BE2C (cell line): ENCODE measurements at regions not wholly inside any gene's neighbourhood (a gene's known extent, or its start where the extent isn't known, plus 50 kb on each side); places are given as distances from the start of the nearest gene placed in this dataset.

ENCODE experiments used
- DNase-seq: peaks from one replicate; pipeline ENCODE4 v3.0.0-alpha.2; 2020
- H3K27me3 ChIP-seq: fragments of 250-450 bp; sonication (Bioruptor Pico); 2 replicates; pipeline ENCODE4 v1.5.1; 2020; ENCODE audit warnings: mild to moderate bottlenecking
- H3K36me3 ChIP-seq: fragments of 250-450 bp; sonication (Bioruptor Pico); 2 replicates; pipeline ENCODE4 v1.5.1; 2020; ENCODE audit warnings: mild to moderate bottlenecking
- H3K4me1 ChIP-seq: fragments of 250-450 bp; sonication (Bioruptor Pico); 2 replicates; pipeline ENCODE4 v1.5.1; 2020
- H3K4me3 ChIP-seq: 2 replicates; pipeline ENCODE4 v1.5.1; 2011; ENCODE audit warnings: low read depth, low read length
- H3K9me3 ChIP-seq: fragments of 250-450 bp; sonication (Bioruptor Pico); 2 replicates; pipeline ENCODE4 v1.5.1; 2020
- CTCF ChIP-seq: IDR thresholded peaks from 2 replicates; pipeline ENCODE4 v1.5.1; 2012; ENCODE audit warnings: mild to moderate bottlenecking, low read depth, low read length

- Histone ChIP-seq H3K36me3 (no peaks in the 10 kb centered on the region), H3K9me3 (no peaks in the 10 kb centered on the region), H3K4me1 (no peaks in the 10 kb centered on the region; the same call in 1 of the 2 replicates), H3K4me3 (no peak overlapping the region), H3K27me3 (no peaks in the 10 kb centered on the region)
- TF ChIP-seq CTCF: no peak
- DNase-seq: no peak
Observed at GRCh38 chrX:39616731-39617130, 481.0 kb downstream of the BCOR start.

- no peaks in the 10 kb centered on the region for H3K27me3 ChIP-seq
- H3K9me3 ChIP-seq: no peaks in the 10 kb centered on the region
- no peak for TF ChIP-seq CTCF
- no peak overlapping the region for H3K4me3 ChIP-seq
- no peaks in the 10 kb centered on the region for H3K36me3 ChIP-seq
- no peaks in the 10 kb centered on the region; the same call in 1 of the 2 replicates for H3K4me1 ChIP-seq
- DNase-seq: no peak
Observed at GRCh38 chrX:39618178-39618577, 479.6 kb downstream of the BCOR start.

- no peaks in the 10 kb centered on the region; the same call in 1 of the 2 replicates for H3K4me1 ChIP-seq
- no peak for TF ChIP-seq CTCF
- no peak overlapping the region for H3K4me3 ChIP-seq
- H3K36me3 ChIP-seq: no peaks in the 10 kb centered on the region
- no peaks in the 10 kb centered on the region for H3K27me3 ChIP-seq
- no peaks in the 10 kb centered on the region for H3K9me3 ChIP-seq
- DNase-seq: peak; percentile 42
Observed at GRCh38 chrX:39619182-39620009, 478.4 kb downstream of the BCOR start.

- Histone ChIP-seq H3K4me3 (no peak overlapping the region), H3K36me3 (no peaks in the 10 kb centered on the region), H3K4me1 (peaks cover 7% of the 10 kb centered on the region), H3K9me3 (no peaks in the 10 kb centered on the region), H3K27me3 (no peaks in the 10 kb centered on the region)
- no peak for DNase-seq
- no peak for TF ChIP-seq CTCF
Observed at GRCh38 chrX:39624166-39624565, 473.6 kb downstream of the BCOR start.

GRCh38 chrX:39625810-39626209 is 471.9 kb downstream of the BCOR start:
- TF ChIP-seq CTCF: no peak
- Histone ChIP-seq H3K4me3 (no peak overlapping the region), H3K36me3 (no peaks in the 10 kb centered on the region), H3K27me3 (no peaks in the 10 kb centered on the region), H3K4me1 (peaks cover 7% of the 10 kb centered on the region), H3K9me3 (no peaks in the 10 kb centered on the region)
- DNase-seq: no peak

GRCh38 chrX:39626749-39627148 is 471.0 kb downstream of the BCOR start:
- Histone ChIP-seq H3K36me3 (no peaks in the 10 kb centered on the region), H3K4me3 (no peak overlapping the region), H3K4me1 (peaks cover 7% of the 10 kb centered on the region), H3K9me3 (no peaks in the 10 kb centered on the region), H3K27me3 (no peaks in the 10 kb centered on the region)
- DNase-seq: no peak
- TF ChIP-seq CTCF: no peak
